ENCODE measurements at regions not wholly inside any gene's neighbourhood (a gene's known extent, or its start where the extent isn't known, plus 50 kb on each side); places are given as distances from the start of the nearest gene placed in this dataset.
A peak's percentile ranks its signal among the peaks of the same experiment; 100 is the strongest.
"Not testable (repeated sequence)": the region's sequence is repeated elsewhere in the genome, so short reads cannot be mapped to it uniquely, and the experiment has no call there.

- DNase-seq (ENCODE audit: missing footprints) (no peak), ATAC-seq (no peak)
- intact Hi-C loops (cut with DNase I): no loop called here
Observed at GRCh38 chr13:97753942-97754670, 199.4 kb upstream of the IPO5 start.

- DNase-seq (ENCODE audit: missing footprints): peak; percentile 80
- intact Hi-C loops (cut with DNase I): loop anchor here (1.0 kb wide), 1 partner anchor 42 kb away; no protein-coding TSS in a partner anchor
- peak; percentile 92 for ATAC-seq
Observed at GRCh38 chr13:97757807-97758206, 195.7 kb upstream of the IPO5 start.

DNA sequence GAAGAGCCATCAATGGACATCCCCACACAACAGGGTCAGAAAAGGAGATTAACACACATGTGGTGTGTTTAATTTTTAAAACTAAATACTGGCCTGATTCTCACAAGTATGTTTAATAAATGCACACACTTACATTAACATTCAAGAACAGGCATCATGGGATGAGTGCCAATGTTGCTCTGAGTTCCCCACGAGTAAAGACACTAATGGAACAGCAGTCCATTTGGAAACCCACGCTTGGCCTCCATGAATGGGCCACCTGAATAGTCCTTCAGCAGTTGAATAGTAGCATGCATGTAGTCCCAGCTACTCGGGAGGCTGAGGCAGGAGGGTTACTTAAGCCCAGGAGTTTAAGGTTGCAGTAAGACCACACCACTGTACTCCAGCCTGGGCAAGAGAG is 195.2 kb upstream of the IPO5 start:
- peak; percentile 76 for ATAC-seq
- intact Hi-C loops (cut with DNase I): loop anchor here (1.0 kb wide), 1 partner anchor 42 kb away; no protein-coding TSS in a partner anchor
- DNase-seq (ENCODE audit: missing footprints): no peak

GRCh38 chr13:97761796-97762540 is 191.5 kb upstream of the IPO5 start:
- no peak for DNase-seq (ENCODE audit: missing footprints)
- intact Hi-C loops (cut with DNase I): no loop called here

GRCh38 chr13:97766749-97767148 is 186.7 kb upstream of the IPO5 start:
- DNase-seq (ENCODE audit: missing footprints): no peak
- peak; percentile 71 for ATAC-seq
- intact Hi-C loops (cut with DNase I): no loop called here

More at GRCh38 chr13:97761796-97762540, 191.5 kb upstream of the IPO5 start:
- no peak for ATAC-seq

DNA sequence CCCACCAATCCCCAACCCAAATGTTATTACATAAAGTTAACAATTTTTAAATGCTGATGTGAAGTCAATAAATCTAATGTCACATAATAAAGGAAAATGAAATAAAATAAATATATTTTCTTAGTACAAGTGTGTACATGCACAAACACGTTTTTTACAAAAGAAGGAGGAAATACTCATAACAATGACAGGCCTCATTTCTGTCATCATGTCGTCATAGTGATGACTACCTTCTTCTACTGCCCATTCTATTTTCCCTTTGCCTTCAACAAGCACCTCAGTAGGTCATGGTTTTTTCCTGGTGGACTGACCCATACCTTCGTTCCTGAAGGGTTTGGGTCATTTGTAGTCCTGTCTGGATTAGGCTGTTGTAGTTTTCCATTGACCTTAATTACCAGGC is 185.3 kb upstream of the IPO5 start:
- DNase-seq (ENCODE audit: missing footprints): no peak
- ATAC-seq: no peak
- intact Hi-C loops (cut with DNase I): no loop called here

- ATAC-seq; DNase-seq (ENCODE audit: missing footprints); intact Hi-C loops (cut with DNase I): not testable (repeated sequence)
Observed at GRCh38 chr13:97770231-97770630, 183.2 kb upstream of the IPO5 start.

GRCh38 chr13:97772466-97772865 is 181.0 kb upstream of the IPO5 start:
- ATAC-seq; intact Hi-C loops (cut with DNase I); DNase-seq (ENCODE audit: missing footprints): not testable (repeated sequence)

- ATAC-seq; intact Hi-C loops (cut with DNase I); DNase-seq (ENCODE audit: missing footprints): not testable (repeated sequence)
Observed at GRCh38 chr13:97774391-97775100, 178.9 kb upstream of the IPO5 start.

DNA sequence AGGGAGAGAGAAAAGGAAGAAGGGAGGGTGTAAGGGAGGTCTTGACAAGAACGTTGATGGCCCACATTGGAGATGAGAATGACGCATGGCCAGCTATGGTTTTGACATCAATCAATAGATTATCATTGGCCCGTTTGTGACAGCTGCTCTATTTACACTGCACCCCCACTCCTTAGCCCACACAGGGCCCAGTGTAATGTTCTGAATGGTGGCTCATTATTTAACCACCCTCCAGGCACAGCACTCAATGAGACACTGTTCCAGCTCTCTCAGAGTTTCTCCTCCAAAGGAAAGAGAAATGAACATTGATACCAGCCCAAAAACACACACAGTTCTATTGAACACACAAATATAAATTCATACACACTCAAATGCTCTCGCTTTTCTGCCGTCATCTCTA is 173.0 kb upstream of the IPO5 start:
- intact Hi-C loops (cut with DNase I): no loop called here
- DNase-seq (ENCODE audit: missing footprints) (no peak), ATAC-seq (no peak)

DNA sequence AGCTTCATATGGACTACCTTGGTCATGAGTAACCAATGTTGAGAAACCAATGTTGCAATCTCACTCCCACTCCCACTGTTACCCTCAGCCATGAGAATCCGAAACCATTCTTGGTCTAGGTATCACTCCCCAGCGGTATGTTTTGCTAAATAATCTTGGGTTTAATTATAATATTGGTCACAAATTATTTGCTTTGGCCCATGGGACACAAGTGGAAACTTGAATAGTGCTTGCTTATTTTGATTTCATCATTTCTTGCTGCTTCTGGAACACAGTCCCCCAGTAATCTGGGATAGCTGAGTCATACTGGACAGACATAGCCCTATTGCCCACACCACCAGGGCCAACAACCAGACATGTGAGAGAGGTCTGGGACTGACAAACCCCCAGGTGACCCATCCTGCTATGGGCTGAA is 171.6 kb upstream of the IPO5 start:
- intact Hi-C loops (cut with DNase I): no loop called here
- DNase-seq (ENCODE audit: missing footprints): peak; percentile 74
- peak; percentile 94 for ATAC-seq

GRCh38 chr13:97786510-97786909 is 167.0 kb upstream of the IPO5 start:
- ATAC-seq: no peak
- intact Hi-C loops (cut with DNase I): no loop called here
- no peak for DNase-seq (ENCODE audit: missing footprints)

- intact Hi-C loops (cut with DNase I): no loop called here
- ATAC-seq (peak; percentile 34), DNase-seq (ENCODE audit: missing footprints) (no peak)
Observed at GRCh38 chr13:97797553-97797952, 155.9 kb upstream of the IPO5 start.

- ATAC-seq (peak; percentile 24), DNase-seq (ENCODE audit: missing footprints) (no peak)
- intact Hi-C loops (cut with DNase I): no loop called here
Observed at GRCh38 chr13:97798171-97798821, 155.2 kb upstream of the IPO5 start.

DNA sequence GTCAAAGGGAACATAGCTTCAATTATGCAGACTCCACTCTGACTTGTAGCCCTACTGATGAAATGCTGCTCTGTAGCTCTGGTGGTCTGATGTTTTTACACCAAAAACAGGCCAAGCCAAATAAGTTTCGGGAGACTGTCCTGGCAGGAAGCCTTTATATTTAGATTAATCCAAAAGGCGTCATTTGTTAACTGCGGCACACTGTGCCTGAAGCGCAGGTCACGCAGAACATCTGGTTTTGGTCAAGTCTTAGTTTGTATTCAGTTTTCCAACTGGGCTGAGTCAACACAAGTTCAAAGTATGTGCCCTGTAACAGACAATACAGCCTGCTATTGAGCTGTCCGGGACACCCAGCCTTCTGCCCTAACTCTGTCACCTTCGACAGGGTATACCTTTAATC is 154.6 kb upstream of the IPO5 start:
- ATAC-seq (peak; percentile 57), DNase-seq (ENCODE audit: missing footprints) (no peak)
- intact Hi-C loops (cut with DNase I): no loop called here

DNA sequence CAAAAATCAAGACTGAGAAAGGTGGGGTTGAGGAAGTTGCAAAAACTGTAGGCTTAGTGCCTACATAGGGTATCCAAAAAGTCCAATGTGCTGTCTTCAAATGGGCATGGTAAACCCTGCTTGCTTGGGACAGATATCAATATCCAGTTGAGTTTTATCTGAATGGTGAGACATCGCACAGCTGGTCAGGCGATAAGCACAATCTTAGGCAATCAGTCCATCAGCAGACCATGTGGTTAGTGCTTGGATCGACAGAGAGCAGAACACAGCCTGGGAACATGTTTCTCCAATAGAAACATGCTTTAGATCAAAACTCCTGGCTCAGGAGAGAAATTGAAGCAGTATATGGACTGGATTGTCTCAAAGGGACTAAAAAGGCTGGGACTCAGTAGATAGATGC is 151.3 kb upstream of the IPO5 start:
- no peak for ATAC-seq
- DNase-seq (ENCODE audit: missing footprints): no peak
- intact Hi-C loops (cut with DNase I): loop anchor here (10.0 kb wide), 2 partner anchors 367 to 437 kb away; partner anchors contain the start of gene RAP2A

- no peak for ATAC-seq
- no peak for DNase-seq (ENCODE audit: missing footprints)
- intact Hi-C loops (cut with DNase I): loop anchor here (10.0 kb wide), 2 partner anchors 375 to 445 kb away; partner anchors contain the start of gene RAP2A
Observed at GRCh38 chr13:97809576-97809975, 143.9 kb upstream of the IPO5 start.

DNA sequence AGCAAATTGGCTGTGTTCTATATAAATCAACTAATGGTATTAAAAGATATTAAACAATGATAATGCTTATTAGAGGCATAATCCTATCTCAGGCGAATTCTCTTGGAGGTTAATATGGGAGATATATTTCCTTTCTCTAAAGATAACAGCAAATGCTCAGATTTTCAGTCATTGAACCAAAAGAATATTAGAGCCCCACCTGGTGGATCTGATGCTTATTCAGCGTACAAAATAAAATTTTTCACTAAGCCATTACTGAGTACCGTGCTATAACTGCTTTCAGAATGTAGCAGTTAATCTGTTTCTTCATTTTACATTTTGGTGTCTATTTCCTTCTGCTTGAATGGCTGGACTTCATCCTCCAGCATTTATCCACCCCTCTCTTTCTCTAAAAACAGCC is 143.3 kb upstream of the IPO5 start:
- no peak for ATAC-seq
- intact Hi-C loops (cut with DNase I): no loop called here
- no peak for DNase-seq (ENCODE audit: missing footprints)

- ATAC-seq: no peak
- no peak for DNase-seq (ENCODE audit: missing footprints)
Observed at GRCh38 chr13:97822377-97822776, 131.1 kb upstream of the IPO5 start.

More at GRCh38 chr13:97822377-97822776, 131.1 kb upstream of the IPO5 start:
- intact Hi-C loops (cut with DNase I): no loop called here

Measured in Right ventricle myocardium inferior (tissue), 1 donor.